Endothelial cell of umbilical vein (primary cell): ENCODE measurements at regions not wholly inside any gene's neighbourhood (a gene's known extent, or its start where the extent isn't known, plus 50 kb on each side); places are given as distances from the start of the nearest gene placed in this dataset.

Experiments
- BruUV-seq: library from RNA; stranded (reverse); fragments of 400-500 nt; replicated peaks from 2 replicates; lab custom pipeline; 2021; lab: Mats Ljungman, UMichigan
- CTCF ChIA-PET: fragments of 300-600, 350-600 bp; sonication (Branson Sonifier 250); formaldehyde crosslinking; loops from one replicate; lab custom pipeline; 2021; ENCODE audit warnings: antibody characterized with exemption, inconsistent platforms; lab: Charles Lee
- POLR2A ChIA-PET: fragments of 300-600, 350-600 bp; sonication (Branson Sonifier 250); formaldehyde crosslinking; loops from one replicate; lab custom pipeline; 2021; ENCODE audit warnings: antibody characterized with exemption, inconsistent platforms; lab: Charles Lee
- DNase-seq: peaks from one replicate; pipeline ENCODE4 v3.0.0-alpha.2; 2011; ENCODE audit warnings: low read depth, low spot score
- FAIRE-seq: peaks from 2 replicates; lab custom pipeline; 2011; peaks lifted over from hg19 to GRCh38; lab: Jason Lieb, UNC
- H2AFZ ChIP-seq: 2 replicates; pipeline ENCODE4 v1.6.0; 2012; ENCODE audit warnings: low read depth, low read length, control low read depth, inconsistent platforms
- H3K27ac ChIP-seq: 2 replicates; pipeline ENCODE4 v1.5.1; 2011; ENCODE audit warnings: low read depth, mild to moderate bottlenecking, control low read depth, low read length, moderate library complexity; ENCODE audit not compliant: insufficient read depth
- H3K27me3 ChIP-seq, 2 experiments: 2 replicates each; pipeline versions ENCODE4 v1.6.0 to v1.6.1; 2011; ENCODE audit warnings: low read length in 2 of 2, mixed read lengths in 1 of 2; ENCODE audit not compliant: control insufficient read depth in 2 of 2, insufficient read depth in 2 of 2
- H3K36me3 ChIP-seq, 2 experiments: 2 replicates in 1 of 2; 3 replicates in 1 of 2; pipeline ENCODE4 v1.5.1; 2011; ENCODE audit warnings: low read length in 2 of 2, mild to moderate bottlenecking in 1 of 2, moderate library complexity in 1 of 2; ENCODE audit not compliant: control insufficient read depth in 2 of 2, insufficient read depth in 2 of 2; ENCODE audit errors: extremely low read depth in 1 of 2
- H3K4me1 ChIP-seq: 3 replicates; pipeline ENCODE4 v1.5.1; 2011; ENCODE audit warnings: mild to moderate bottlenecking, low read length; ENCODE audit not compliant: control insufficient read depth, insufficient read depth; ENCODE audit errors: extremely low read depth
- H3K4me2 ChIP-seq: 2 replicates; pipeline ENCODE4 v1.6.1; 2011; ENCODE audit warnings: low read length, control low read depth, mixed read lengths; ENCODE audit not compliant: insufficient read depth
- H3K4me3 ChIP-seq, 3 experiments: fragments of 200-600 bp in 1 of 3; sonication (generic), shearing (Covaris generic) in 1 of 3; replicated peaks in 1 of 3; 2 replicates each; pipeline ENCODE4 v1.5.1; 2011 to 2016; ENCODE audit warnings: control low read depth in 3 of 3, low read length in 3 of 3, mild to moderate bottlenecking in 2 of 3, inconsistent platforms in 1 of 3, low read depth in 1 of 3, moderate library complexity in 1 of 3; ENCODE audit not compliant: insufficient read depth in 1 of 3
- H3K79me2 ChIP-seq: 2 replicates; pipeline ENCODE4 v1.6.0; 2012; ENCODE audit warnings: low read length, inconsistent platforms; ENCODE audit not compliant: control insufficient read depth, insufficient read depth
- H3K9ac ChIP-seq: replicated peaks from 2 replicates; pipeline ENCODE3; 2011; ENCODE audit warnings: low read length, control low read depth; ENCODE audit not compliant: insufficient read depth; ENCODE audit errors: extremely low read depth
- H3K9me1 ChIP-seq: replicated peaks from 3 replicates; pipeline ENCODE4 v1.6.0; 2011; ENCODE audit warnings: mild to moderate bottlenecking, low read length; ENCODE audit not compliant: control insufficient read depth, insufficient read depth; ENCODE audit errors: extremely low read depth
- H3K9me3 ChIP-seq: replicated peaks from 2 replicates; pipeline ENCODE4 v1.5.1; 2012; ENCODE audit warnings: low read length, inconsistent platforms; ENCODE audit not compliant: control insufficient read depth, insufficient read depth
- H4K20me1 ChIP-seq: replicated peaks from 2 replicates; pipeline ENCODE3; 2011; ENCODE audit warnings: mild to moderate bottlenecking, low read length; ENCODE audit not compliant: control insufficient read depth, insufficient read depth; ENCODE audit errors: extremely low read depth
- CTCF ChIP-seq, 2 donors: IDR thresholded peaks; 1 replicate in 1 of 2; 2 replicates in 1 of 2; pipeline ENCODE4 v1.5.1; 2011; ENCODE audit warnings: low read length in 2 of 2, mild to moderate bottlenecking in 2 of 2, moderate library complexity in 2 of 2, control low read depth in 1 of 2, inconsistent platforms in 1 of 2, low read depth in 1 of 2; ENCODE audit not compliant: insufficient read depth in 1 of 2; ENCODE audit errors: extremely low read depth in 1 of 2
- FOS ChIP-seq: IDR thresholded peaks from 2 replicates; pipeline ENCODE4 v1.6.1; 2011; ENCODE audit warnings: mild to moderate bottlenecking, low read length, moderate library complexity, borderline replicate concordance; ENCODE audit not compliant: insufficient read depth
- GATA2 ChIP-seq: IDR thresholded peaks from 2 replicates; pipeline ENCODE4 v1.7.0; 2011; ENCODE audit warnings: low read depth, mild to moderate bottlenecking, moderate library complexity, mixed read lengths, low read length; ENCODE audit not compliant: insufficient read length, insufficient read depth
- JUN ChIP-seq: IDR thresholded peaks from 2 replicates; pipeline ENCODE4 v1.6.1; 2011; ENCODE audit warnings: borderline replicate concordance, low read depth; ENCODE audit not compliant: insufficient read length, insufficient read depth
- MAX ChIP-seq: IDR thresholded peaks from 2 replicates; pipeline ENCODE4 v1.6.1; 2011; ENCODE audit not compliant: insufficient read depth, insufficient read length
- MYC ChIP-seq: IDR thresholded peaks from one replicate; pipeline ENCODE4 v1.6.1; 2011; ENCODE audit warnings: mild to moderate bottlenecking, low read depth, low read length
- POLR2AphosphoS5 ChIP-seq: IDR thresholded peaks from 2 replicates; pipeline ENCODE4 v1.6.1; 2012; ENCODE audit warnings: low read depth, mild to moderate bottlenecking, control low read depth, low read length, moderate library complexity; ENCODE audit not compliant: insufficient read depth
- dilution Hi-C: fragments of 300-500 bp; cut with MboI; formaldehyde crosslinking; loops from one replicate; pipeline ENCODE4 v1.15.0; 2019; ENCODE audit warnings: low sequenced_read_pairs; ENCODE audit not compliant: extremely low pct_ligation_motif_present
- intact Hi-C: fragments of 100-400 bp; cut with micrococcal nuclease; formaldehyde crosslinking; loops from one replicate; pipeline ENCODE4 v1.10.0; 2022

- FAIRE-seq (no peak), DNase-seq (no peak)
- Histone ChIP-seq H3K4me3 (no peak overlapping the region), H3K4me1 (no peaks in the 10 kb centered on the region), H3K9ac (no peak overlapping the region), H4K20me1 (no peaks in the 10 kb centered on the region), H3K79me2 (no peaks in the 10 kb centered on the region), H3K36me3 (no peaks in the 10 kb centered on the region), H2AFZ (no peak overlapping the region), H3K9me3 (no peaks in the 10 kb centered on the region), H3K9me1 (no peaks in the 10 kb centered on the region), H3K27ac (no peak overlapping the region), H3K27me3 (no peaks in the 10 kb centered on the region), H3K4me2 (no peak overlapping the region)
- ChIA-PET POLR2A (no interaction called here), CTCF (no interaction called here)
- no TSS peak for BruUV-seq
- intact Hi-C loops (no loop called here), dilution Hi-C loops (no loop called here)
- TF ChIP-seq MYC, result no peak
- TF ChIP-seq FOS, result no peak
- no peak for TF ChIP-seq JUN
- no peak for TF ChIP-seq MAX
- no peak for TF ChIP-seq POLR2AphosphoS5
- no peak for TF ChIP-seq GATA2
Observed at GRCh38 chr9:102435427-102435826, 559.7 kb upstream of the CYLC2 start.

- TF ChIP-seq MAX, result no peak
- no peak for TF ChIP-seq FOS
- TF ChIP-seq MYC, result no peak
- TF ChIP-seq CTCF (IDR thresholded peaks at IDR 0.05; ENCODE audit: extremely low read depth in 1 of 2, insufficient read depth in 1 of 2, low read depth in 1 of 2, low read length in 2 of 2), result no peak
- DNase-seq, result no peak
- intact Hi-C loops, result no loop called here
- Histone ChIP-seq H3K4me2 (no peak overlapping the region), H3K9ac (no peak overlapping the region), H4K20me1 (no peaks in the 10 kb centered on the region), H3K9me3 (no peaks in the 10 kb centered on the region), H3K27ac (no peak overlapping the region), H2AFZ (no peak overlapping the region), H3K36me3 (no peaks in the 10 kb centered on the region), H3K4me1 (no peaks in the 10 kb centered on the region), H3K4me3 (no peak overlapping the region), H3K9me1 (no peaks in the 10 kb centered on the region), H3K27me3 (no peaks in the 10 kb centered on the region), H3K79me2 (no peaks in the 10 kb centered on the region)
- dilution Hi-C loops, result no loop called here
- FAIRE-seq, result no peak
- BruUV-seq, result no TSS peak
- POLR2A ChIA-PET, result no interaction called here
- CTCF ChIA-PET, result no interaction called here
Observed at GRCh38 chr9:102434545-102434944, 560.6 kb upstream of the CYLC2 start.
